ENCODE measurements at regions not wholly inside any gene's neighbourhood (a gene's known extent, or its start where the extent isn't known, plus 50 kb on each side); places are given as distances from the start of the nearest gene placed in this dataset.

- TF ChIP-seq POLR2A (IDR thresholded peaks at IDR 0.05): no peak
- no peak for TF ChIP-seq CTCF (IDR thresholded peaks at IDR 0.05 in 8 of 11, conservative IDR thresholded peaks at IDR 0.05 in 3 of 11)
- no peak for TF ChIP-seq POLR2AphosphoS5 (IDR thresholded peaks at IDR 0.05)
Observed at GRCh38 chr14:43399289-43399688, 1107.8 kb downstream of the FSCB start.

All from spleen (tissue), 7 donors.